Endothelial cell of umbilical vein (primary cell): ENCODE measurements at regions not wholly inside any gene's neighbourhood (a gene's known extent, or its start where the extent isn't known, plus 50 kb on each side); places are given as distances from the start of the nearest gene placed in this dataset.

Experiments used
- BruUV-seq: library from RNA; stranded (reverse); fragments of 400-500 nt; replicated peaks from 2 replicates; lab custom pipeline; 2021; lab: Mats Ljungman, UMichigan
- CTCF ChIA-PET: fragments of 300-600, 350-600 bp; sonication (Branson Sonifier 250); formaldehyde crosslinking; loops from one replicate; lab custom pipeline; 2021; ENCODE audit warnings: antibody characterized with exemption, inconsistent platforms; lab: Charles Lee
- POLR2A ChIA-PET: fragments of 300-600, 350-600 bp; sonication (Branson Sonifier 250); formaldehyde crosslinking; loops from one replicate; lab custom pipeline; 2021; ENCODE audit warnings: antibody characterized with exemption, inconsistent platforms; lab: Charles Lee
- DNase-seq: peaks from one replicate; pipeline ENCODE4 v3.0.0-alpha.2; 2011; ENCODE audit warnings: low read depth, low spot score
- FAIRE-seq: peaks from 2 replicates; lab custom pipeline; 2011; peaks lifted over from hg19 to GRCh38; lab: Jason Lieb, UNC
- H2AFZ ChIP-seq: 2 replicates; pipeline ENCODE4 v1.6.0; 2012; ENCODE audit warnings: low read depth, low read length, control low read depth, inconsistent platforms
- H3K27ac ChIP-seq: 2 replicates; pipeline ENCODE4 v1.5.1; 2011; ENCODE audit warnings: low read depth, mild to moderate bottlenecking, control low read depth, low read length, moderate library complexity; ENCODE audit not compliant: insufficient read depth
- H3K27me3 ChIP-seq, 2 experiments: 2 replicates each; pipeline versions ENCODE4 v1.6.0 to v1.6.1; 2011; ENCODE audit warnings: low read length in 2 of 2, mixed read lengths in 1 of 2; ENCODE audit not compliant: control insufficient read depth in 2 of 2, insufficient read depth in 2 of 2
- H3K36me3 ChIP-seq, 2 experiments: 2 replicates in 1 of 2; 3 replicates in 1 of 2; pipeline ENCODE4 v1.5.1; 2011; ENCODE audit warnings: low read length in 2 of 2, mild to moderate bottlenecking in 1 of 2, moderate library complexity in 1 of 2; ENCODE audit not compliant: control insufficient read depth in 2 of 2, insufficient read depth in 2 of 2; ENCODE audit errors: extremely low read depth in 1 of 2
- H3K4me1 ChIP-seq: 3 replicates; pipeline ENCODE4 v1.5.1; 2011; ENCODE audit warnings: mild to moderate bottlenecking, low read length; ENCODE audit not compliant: control insufficient read depth, insufficient read depth; ENCODE audit errors: extremely low read depth
- H3K4me2 ChIP-seq: 2 replicates; pipeline ENCODE4 v1.6.1; 2011; ENCODE audit warnings: low read length, control low read depth, mixed read lengths; ENCODE audit not compliant: insufficient read depth
- H3K4me3 ChIP-seq, 3 experiments: fragments of 200-600 bp in 1 of 3; sonication (generic), shearing (Covaris generic) in 1 of 3; replicated peaks in 1 of 3; 2 replicates each; pipeline ENCODE4 v1.5.1; 2011 to 2016; ENCODE audit warnings: control low read depth in 3 of 3, low read length in 3 of 3, mild to moderate bottlenecking in 2 of 3, inconsistent platforms in 1 of 3, low read depth in 1 of 3, moderate library complexity in 1 of 3; ENCODE audit not compliant: insufficient read depth in 1 of 3
- H3K79me2 ChIP-seq: 2 replicates; pipeline ENCODE4 v1.6.0; 2012; ENCODE audit warnings: low read length, inconsistent platforms; ENCODE audit not compliant: control insufficient read depth, insufficient read depth
- H3K9ac ChIP-seq: replicated peaks from 2 replicates; pipeline ENCODE3; 2011; ENCODE audit warnings: low read length, control low read depth; ENCODE audit not compliant: insufficient read depth; ENCODE audit errors: extremely low read depth
- H3K9me1 ChIP-seq: replicated peaks from 3 replicates; pipeline ENCODE4 v1.6.0; 2011; ENCODE audit warnings: mild to moderate bottlenecking, low read length; ENCODE audit not compliant: control insufficient read depth, insufficient read depth; ENCODE audit errors: extremely low read depth
- H3K9me3 ChIP-seq: replicated peaks from 2 replicates; pipeline ENCODE4 v1.5.1; 2012; ENCODE audit warnings: low read length, inconsistent platforms; ENCODE audit not compliant: control insufficient read depth, insufficient read depth
- H4K20me1 ChIP-seq: replicated peaks from 2 replicates; pipeline ENCODE3; 2011; ENCODE audit warnings: mild to moderate bottlenecking, low read length; ENCODE audit not compliant: control insufficient read depth, insufficient read depth; ENCODE audit errors: extremely low read depth
- CTCF ChIP-seq, 2 donors: IDR thresholded peaks; 1 replicate in 1 of 2; 2 replicates in 1 of 2; pipeline ENCODE4 v1.5.1; 2011; ENCODE audit warnings: low read length in 2 of 2, mild to moderate bottlenecking in 2 of 2, moderate library complexity in 2 of 2, control low read depth in 1 of 2, inconsistent platforms in 1 of 2, low read depth in 1 of 2; ENCODE audit not compliant: insufficient read depth in 1 of 2; ENCODE audit errors: extremely low read depth in 1 of 2
- EZH2 ChIP-seq: IDR thresholded peaks from 2 replicates; pipeline ENCODE4 v1.6.1; 2012; ENCODE audit warnings: borderline replicate concordance, low read depth, mild to moderate bottlenecking, moderate library complexity, low read length, inconsistent platforms; ENCODE audit not compliant: severe bottlenecking
- FOS ChIP-seq: IDR thresholded peaks from 2 replicates; pipeline ENCODE4 v1.6.1; 2011; ENCODE audit warnings: mild to moderate bottlenecking, low read length, moderate library complexity, borderline replicate concordance; ENCODE audit not compliant: insufficient read depth
- GATA2 ChIP-seq: IDR thresholded peaks from 2 replicates; pipeline ENCODE4 v1.7.0; 2011; ENCODE audit warnings: low read depth, mild to moderate bottlenecking, moderate library complexity, mixed read lengths, low read length; ENCODE audit not compliant: insufficient read length, insufficient read depth
- JUN ChIP-seq: IDR thresholded peaks from 2 replicates; pipeline ENCODE4 v1.6.1; 2011; ENCODE audit warnings: borderline replicate concordance, low read depth; ENCODE audit not compliant: insufficient read length, insufficient read depth
- MAX ChIP-seq: IDR thresholded peaks from 2 replicates; pipeline ENCODE4 v1.6.1; 2011; ENCODE audit not compliant: insufficient read depth, insufficient read length
- MYC ChIP-seq: IDR thresholded peaks from one replicate; pipeline ENCODE4 v1.6.1; 2011; ENCODE audit warnings: mild to moderate bottlenecking, low read depth, low read length
- POLR2A ChIP-seq: IDR thresholded peaks from 2 replicates; pipeline ENCODE4 v1.6.1; 2012; ENCODE audit warnings: low read depth, mild to moderate bottlenecking, control low read depth, low read length
- POLR2AphosphoS5 ChIP-seq: IDR thresholded peaks from 2 replicates; pipeline ENCODE4 v1.6.1; 2012; ENCODE audit warnings: low read depth, mild to moderate bottlenecking, control low read depth, low read length, moderate library complexity; ENCODE audit not compliant: insufficient read depth
- dilution Hi-C: fragments of 300-500 bp; cut with MboI; formaldehyde crosslinking; loops from one replicate; pipeline ENCODE4 v1.15.0; 2019; ENCODE audit warnings: low sequenced_read_pairs; ENCODE audit not compliant: extremely low pct_ligation_motif_present
- intact Hi-C: fragments of 100-400 bp; cut with micrococcal nuclease; formaldehyde crosslinking; loops from one replicate; pipeline ENCODE4 v1.10.0; 2022

- H3K27ac ChIP-seq: no peak overlapping the region
- H3K36me3 ChIP-seq: no peaks in the 10 kb centered on the region
- DNase-seq: no peak
- H3K9me1 ChIP-seq: no peaks in the 10 kb centered on the region
- no peak overlapping the region for H2AFZ ChIP-seq
- no peak overlapping the region for H3K9ac ChIP-seq
- H3K4me2 ChIP-seq: no peak overlapping the region
- intact Hi-C loops (no loop called here), dilution Hi-C loops (no loop called here)
- no peak overlapping the region for H3K4me3 ChIP-seq
- ChIA-PET POLR2A (no interaction called here), CTCF (no interaction called here)
- H4K20me1 ChIP-seq: no peaks in the 10 kb centered on the region
- BruUV-seq: no TSS peak
- H3K9me3 ChIP-seq: peaks cover 6% of the 10 kb centered on the region
- H3K27me3 ChIP-seq: no peaks in the 10 kb centered on the region
- FAIRE-seq: no peak
- no peaks in the 10 kb centered on the region for H3K4me1 ChIP-seq
- TF ChIP-seq MAX (no peak), EZH2 (no peak), POLR2AphosphoS5 (no peak), CTCF (IDR thresholded peaks at IDR 0.05; ENCODE audit: extremely low read depth in 1 of 2, insufficient read depth in 1 of 2, low read depth in 1 of 2, low read length in 2 of 2) (no peak), JUN (no peak), GATA2 (no peak), POLR2A (no peak), MYC (no peak), FOS (no peak)
- no peaks in the 10 kb centered on the region for H3K79me2 ChIP-seq
These were observed 217.1 kb upstream of the SMIM31 start for GRCh38 chr4:164536814-164537213.
